SK-N-SH treated with all-trans-retinoic acid at 6 μM for 48 hours (cell line): ENCODE measurements at regions not wholly inside any gene's neighbourhood (a gene's known extent, or its start where the extent isn't known, plus 50 kb on each side); places are given as distances from the start of the nearest gene placed in this dataset.

Source experiments
- ATAC-seq: fragments of 200-7000 bp; cut with Tn5 transposase; 3 replicates; pipeline ENCODE4 v1.9.1; 2020; ENCODE audit warnings: mild to moderate bottlenecking, moderate library complexity
- ARNTL ChIP-seq: fragments of 450-650 bp; formaldehyde crosslinking; IDR thresholded peaks from 2 replicates; pipeline ENCODE4 v1.5.0; 2020; ENCODE audit warnings: low read depth, mild to moderate bottlenecking, moderate library complexity, borderline replicate concordance
- BACH2 ChIP-seq: fragments of 250-450 bp; sonication (Bioruptor Pico); IDR thresholded peaks from 2 replicates; pipeline ENCODE4 v1.9.0; 2021; ENCODE audit warnings: mild to moderate bottlenecking, borderline replicate concordance
- ESRRG ChIP-seq: fragments of 250-450 bp; sonication (Bioruptor Pico); IDR thresholded peaks from 2 replicates; pipeline ENCODE4 v1.6.1; 2021; ENCODE audit warnings: mild to moderate bottlenecking
- GLIS3 ChIP-seq: fragments of 250-450 bp; sonication (Bioruptor Pico); IDR thresholded peaks from 2 replicates; pipeline ENCODE4 v1.5.0; 2020; ENCODE audit warnings: mild to moderate bottlenecking, moderate library complexity
- ISL1 ChIP-seq: fragments of 250-450 bp; sonication (Bioruptor Pico); IDR thresholded peaks from 2 replicates; pipeline ENCODE4 v2.1.2; 2022; ENCODE audit warnings: mild to moderate bottlenecking, moderate library complexity
- OSR1 ChIP-seq: fragments of 250-450 bp; sonication (Bioruptor Pico); IDR thresholded peaks from 2 replicates; pipeline ENCODE4 v1.8.0; 2022; ENCODE audit warnings: moderate library complexity, mild to moderate bottlenecking, inconsistent platforms
- PPARA ChIP-seq: fragments of 250-450 bp; sonication (Bioruptor Pico); IDR thresholded peaks from 2 replicates; pipeline ENCODE4 v1.5.0; 2020; ENCODE audit warnings: mild to moderate bottlenecking, borderline replicate concordance
- RARB ChIP-seq: fragments of 250-450 bp; sonication (Bioruptor Pico); IDR thresholded peaks from 2 replicates; pipeline ENCODE4 v1.8.0; 2021; ENCODE audit warnings: mild to moderate bottlenecking, moderate library complexity
- TCF4 ChIP-seq: fragments of 250-450 bp; sonication (Bioruptor Pico); IDR thresholded peaks from 2 replicates; pipeline ENCODE4 v1.8.0; 2021; ENCODE audit warnings: mild to moderate bottlenecking, moderate library complexity, borderline replicate concordance
- TOX ChIP-seq: fragments of 250-450 bp; sonication (Bioruptor Pico); IDR thresholded peaks from 2 replicates; pipeline ENCODE4 v1.8.0; 2021; ENCODE audit warnings: mild to moderate bottlenecking, moderate library complexity, borderline replicate concordance
- ZC3H10 ChIP-seq: fragments of 250-450 bp; sonication (Bioruptor Pico); IDR thresholded peaks from 2 replicates; pipeline ENCODE4 v1.5.1; 2021; ENCODE audit warnings: mild to moderate bottlenecking, moderate library complexity
- ZFP3 ChIP-seq: fragments of 250-450 bp; sonication (Bioruptor Pico); IDR thresholded peaks from 2 replicates; pipeline ENCODE4 v1.5.0; 2020; ENCODE audit warnings: mild to moderate bottlenecking, moderate library complexity
- ZNF565 ChIP-seq: fragments of 450-650 bp; formaldehyde crosslinking; conservative IDR thresholded peaks from 2 replicates; pipeline ENCODE4 v1.5.0; 2020; ENCODE audit warnings: low read depth, mild to moderate bottlenecking, moderate library complexity
- ZNF70 ChIP-seq: fragments of 450-650 bp; formaldehyde crosslinking; IDR thresholded peaks from 2 replicates; pipeline ENCODE4 v1.5.0; 2020; ENCODE audit warnings: mild to moderate bottlenecking, moderate library complexity
- ZNF8 ChIP-seq: fragments of 450-650 bp; formaldehyde crosslinking; IDR thresholded peaks from 2 replicates; pipeline ENCODE4 v1.5.0; 2020; ENCODE audit warnings: mild to moderate bottlenecking, moderate library complexity
- TF ChIP-seq, protein P1 (sequence below): fragments of 250-450 bp; sonication (Bioruptor Pico); IDR thresholded peaks from 2 replicates; pipeline ENCODE4 v1.8.0; 2020; ENCODE audit warnings: mild to moderate bottlenecking, moderate library complexity, borderline replicate concordance
- TF ChIP-seq, protein P2 (sequence below): fragments of 250-450 bp; sonication (Bioruptor Pico); IDR thresholded peaks from 2 replicates; pipeline ENCODE4 v1.5.1; 2020; ENCODE audit warnings: low read depth, mild to moderate bottlenecking, moderate library complexity
- TF ChIP-seq, protein P3 (sequence below): fragments of 250-450 bp; sonication (Bioruptor Pico); IDR thresholded peaks from 2 replicates; pipeline ENCODE4 v1.8.0; 2021; ENCODE audit warnings: low read depth, mild to moderate bottlenecking, moderate library complexity, borderline replicate concordance
- TF ChIP-seq, protein P4 (sequence below): fragments of 250-450 bp; sonication (Bioruptor Pico); IDR thresholded peaks from 2 replicates; pipeline ENCODE4 v1.5.1; 2021; ENCODE audit warnings: mild to moderate bottlenecking, moderate library complexity
- TF ChIP-seq, protein P5 (sequence below): fragments of 250-450 bp; sonication (Bioruptor Pico); IDR thresholded peaks from 2 replicates; pipeline ENCODE4 v1.5.0; 2020; ENCODE audit warnings: mild to moderate bottlenecking, moderate library complexity

DNA sequence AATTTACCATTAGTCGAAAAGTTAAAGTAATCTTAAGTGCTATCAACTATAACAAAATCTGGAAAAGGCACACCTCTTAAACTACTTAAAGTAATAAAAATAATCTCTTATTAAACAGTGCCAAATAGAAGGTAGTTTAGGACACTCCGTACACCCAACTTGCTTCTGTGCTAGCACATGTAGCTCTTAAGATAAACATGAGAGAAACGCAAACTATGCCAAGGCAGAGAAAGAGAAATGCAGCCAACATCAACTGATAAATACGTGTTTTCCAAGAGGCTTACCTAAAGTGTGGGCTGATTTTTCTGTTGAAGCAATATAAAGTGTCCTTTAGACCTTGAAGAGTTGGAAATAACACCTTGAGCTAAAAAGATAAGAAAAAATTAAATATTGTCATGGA, 480.6 kb upstream of the DAB2 start:
- ATAC-seq: no peak
- TF ChIP-seq, protein P1, sequence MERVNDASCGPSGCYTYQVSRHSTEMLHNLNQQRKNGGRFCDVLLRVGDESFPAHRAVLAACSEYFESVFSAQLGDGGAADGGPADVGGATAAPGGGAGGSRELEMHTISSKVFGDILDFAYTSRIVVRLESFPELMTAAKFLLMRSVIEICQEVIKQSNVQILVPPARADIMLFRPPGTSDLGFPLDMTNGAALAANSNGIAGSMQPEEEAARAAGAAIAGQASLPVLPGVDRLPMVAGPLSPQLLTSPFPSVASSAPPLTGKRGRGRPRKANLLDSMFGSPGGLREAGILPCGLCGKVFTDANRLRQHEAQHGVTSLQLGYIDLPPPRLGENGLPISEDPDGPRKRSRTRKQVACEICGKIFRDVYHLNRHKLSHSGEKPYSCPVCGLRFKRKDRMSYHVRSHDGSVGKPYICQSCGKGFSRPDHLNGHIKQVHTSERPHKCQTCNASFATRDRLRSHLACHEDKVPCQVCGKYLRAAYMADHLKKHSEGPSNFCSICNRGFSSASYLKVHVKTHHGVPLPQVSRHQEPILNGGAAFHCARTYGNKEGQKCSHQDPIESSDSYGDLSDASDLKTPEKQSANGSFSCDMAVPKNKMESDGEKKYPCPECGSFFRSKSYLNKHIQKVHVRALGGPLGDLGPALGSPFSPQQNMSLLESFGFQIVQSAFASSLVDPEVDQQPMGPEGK (CRISPR knock-in tag): no peak
- TF ChIP-seq ZNF565 (no peak), PPARA (no peak), ZFP3 (CRISPR knock-in tag) (no peak), ESRRG (CRISPR knock-in tag) (no peak), OSR1 (CRISPR knock-in tag) (no peak), RARB (CRISPR knock-in tag) (no peak)
- TF ChIP-seq, protein P2, sequence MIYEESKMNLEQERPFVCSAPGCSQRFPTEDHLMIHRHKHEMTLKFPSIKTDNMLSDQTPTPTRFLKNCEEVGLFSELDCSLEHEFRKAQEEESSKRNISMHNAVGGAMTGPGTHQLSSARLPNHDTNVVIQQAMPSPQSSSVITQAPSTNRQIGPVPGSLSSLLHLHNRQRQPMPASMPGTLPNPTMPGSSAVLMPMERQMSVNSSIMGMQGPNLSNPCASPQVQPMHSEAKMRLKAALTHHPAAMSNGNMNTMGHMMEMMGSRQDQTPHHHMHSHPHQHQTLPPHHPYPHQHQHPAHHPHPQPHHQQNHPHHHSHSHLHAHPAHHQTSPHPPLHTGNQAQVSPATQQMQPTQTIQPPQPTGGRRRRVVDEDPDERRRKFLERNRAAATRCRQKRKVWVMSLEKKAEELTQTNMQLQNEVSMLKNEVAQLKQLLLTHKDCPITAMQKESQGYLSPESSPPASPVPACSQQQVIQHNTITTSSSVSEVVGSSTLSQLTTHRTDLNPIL (CRISPR knock-in tag): no peak
- TF ChIP-seq, protein P3, sequence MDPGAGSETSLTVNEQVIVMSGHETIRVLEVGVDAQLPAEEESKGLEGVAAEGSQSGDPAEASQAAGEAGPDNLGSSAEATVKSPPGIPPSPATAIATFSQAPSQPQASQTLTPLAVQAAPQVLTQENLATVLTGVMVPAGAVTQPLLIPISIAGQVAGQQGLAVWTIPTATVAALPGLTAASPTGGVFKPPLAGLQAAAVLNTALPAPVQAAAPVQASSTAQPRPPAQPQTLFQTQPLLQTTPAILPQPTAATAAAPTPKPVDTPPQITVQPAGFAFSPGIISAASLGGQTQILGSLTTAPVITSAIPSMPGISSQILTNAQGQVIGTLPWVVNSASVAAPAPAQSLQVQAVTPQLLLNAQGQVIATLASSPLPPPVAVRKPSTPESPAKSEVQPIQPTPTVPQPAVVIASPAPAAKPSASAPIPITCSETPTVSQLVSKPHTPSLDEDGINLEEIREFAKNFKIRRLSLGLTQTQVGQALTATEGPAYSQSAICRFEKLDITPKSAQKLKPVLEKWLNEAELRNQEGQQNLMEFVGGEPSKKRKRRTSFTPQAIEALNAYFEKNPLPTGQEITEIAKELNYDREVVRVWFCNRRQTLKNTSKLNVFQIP (CRISPR knock-in tag): no peak

DNA sequence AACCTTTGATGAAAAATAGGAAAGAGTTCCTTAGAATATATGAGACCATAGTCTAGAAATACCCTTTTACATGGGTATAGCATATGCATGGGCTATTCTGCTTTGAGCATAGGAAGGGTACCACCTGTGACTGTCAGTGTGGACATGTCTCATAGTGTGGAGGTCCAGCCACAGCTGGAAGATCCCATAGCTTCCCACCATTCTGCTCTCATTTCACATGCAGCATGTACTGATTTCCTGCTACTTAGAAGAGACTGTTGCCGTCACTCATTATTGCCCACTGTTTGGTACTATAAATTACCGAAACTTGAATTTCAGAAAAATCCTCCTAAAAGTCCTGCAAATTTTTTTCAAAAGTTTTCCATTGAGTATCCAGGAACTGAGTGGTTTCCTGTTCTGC, 477.8 kb upstream of the DAB2 start:
- no peak for ATAC-seq
- TF ChIP-seq ZNF565 (no peak), ZC3H10 (no peak), GLIS3 (CRISPR knock-in tag) (no peak)
- TF ChIP-seq, all 23 proteins: peak for 0

DNA sequence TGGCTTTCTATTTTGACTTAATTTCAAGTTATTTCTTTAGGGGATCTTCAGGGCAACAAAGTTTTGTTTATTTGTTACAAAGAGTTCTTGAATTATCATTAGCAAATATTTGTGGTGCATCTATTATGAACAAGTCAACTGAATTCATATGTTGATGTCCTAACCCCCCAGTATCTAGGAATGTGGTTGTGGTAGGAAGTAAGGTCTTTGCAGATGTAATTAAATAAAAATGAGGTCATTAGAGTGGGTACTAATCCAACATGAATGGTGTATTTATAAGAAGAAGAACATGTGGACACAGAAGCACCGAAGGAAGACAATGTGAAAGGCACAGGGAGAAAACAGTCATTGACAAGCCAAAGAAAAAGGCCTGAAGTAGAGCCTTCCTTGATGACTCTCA, 474.0 kb upstream of the DAB2 start:
- TF ChIP-seq TCF4 (CRISPR knock-in tag) (no peak), ARNTL (CRISPR knock-in tag) (no peak), PPARA (no peak), OSR1 (CRISPR knock-in tag) (no peak), ZC3H10 (no peak), ZNF565 (no peak), ISL1 (CRISPR knock-in tag) (no peak), GLIS3 (CRISPR knock-in tag) (no peak), ESRRG (CRISPR knock-in tag) (no peak), ZNF8 (CRISPR knock-in tag) (no peak), ZNF70 (CRISPR knock-in tag) (no peak), TOX (no peak), BACH2 (CRISPR knock-in tag) (no peak)
- TF ChIP-seq, protein P1 (CRISPR knock-in tag): no peak
- TF ChIP-seq, protein P4, sequence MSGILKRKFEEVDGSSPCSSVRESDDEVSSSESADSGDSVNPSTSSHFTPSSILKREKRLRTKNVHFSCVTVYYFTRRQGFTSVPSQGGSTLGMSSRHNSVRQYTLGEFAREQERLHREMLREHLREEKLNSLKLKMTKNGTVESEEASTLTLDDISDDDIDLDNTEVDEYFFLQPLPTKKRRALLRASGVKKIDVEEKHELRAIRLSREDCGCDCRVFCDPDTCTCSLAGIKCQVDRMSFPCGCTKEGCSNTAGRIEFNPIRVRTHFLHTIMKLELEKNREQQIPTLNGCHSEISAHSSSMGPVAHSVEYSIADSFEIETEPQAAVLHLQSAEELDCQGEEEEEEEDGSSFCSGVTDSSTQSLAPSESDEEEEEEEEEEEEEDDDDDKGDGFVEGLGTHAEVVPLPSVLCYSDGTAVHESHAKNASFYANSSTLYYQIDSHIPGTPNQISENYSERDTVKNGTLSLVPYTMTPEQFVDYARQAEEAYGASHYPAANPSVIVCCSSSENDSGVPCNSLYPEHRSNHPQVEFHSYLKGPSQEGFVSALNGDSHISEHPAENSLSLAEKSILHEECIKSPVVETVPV (CRISPR knock-in tag): no peak
- TF ChIP-seq, protein P3 (CRISPR knock-in tag): no peak
- TF ChIP-seq, all 23 proteins: peak for 0
- ATAC-seq: no peak

DNA sequence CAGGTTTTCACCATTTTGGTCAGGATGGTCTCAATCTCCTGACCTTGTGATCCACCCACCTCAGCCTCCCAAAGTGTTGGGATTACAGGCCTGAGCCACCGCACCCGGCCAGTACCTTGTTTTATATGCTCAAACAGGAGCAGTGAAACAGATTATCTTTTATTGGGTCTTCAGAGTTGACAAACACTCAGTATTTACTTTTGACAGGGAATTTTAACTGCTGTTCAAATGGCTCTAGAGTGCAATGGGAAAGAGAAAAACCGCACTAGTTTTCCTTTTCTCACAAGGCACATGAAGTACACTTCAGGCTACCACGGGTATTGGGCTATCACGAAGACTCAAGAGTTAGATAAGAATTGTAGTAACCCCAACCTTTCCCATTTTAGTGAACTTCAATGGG, 471.9 kb upstream of the DAB2 start:
- ATAC-seq: no peak
- TF ChIP-seq, protein P1 (CRISPR knock-in tag): no peak
- TF ChIP-seq ISL1 (CRISPR knock-in tag) (no peak), RARB (CRISPR knock-in tag) (no peak)
- TF ChIP-seq, protein P2 (CRISPR knock-in tag): no peak
- TF ChIP-seq, protein P5, sequence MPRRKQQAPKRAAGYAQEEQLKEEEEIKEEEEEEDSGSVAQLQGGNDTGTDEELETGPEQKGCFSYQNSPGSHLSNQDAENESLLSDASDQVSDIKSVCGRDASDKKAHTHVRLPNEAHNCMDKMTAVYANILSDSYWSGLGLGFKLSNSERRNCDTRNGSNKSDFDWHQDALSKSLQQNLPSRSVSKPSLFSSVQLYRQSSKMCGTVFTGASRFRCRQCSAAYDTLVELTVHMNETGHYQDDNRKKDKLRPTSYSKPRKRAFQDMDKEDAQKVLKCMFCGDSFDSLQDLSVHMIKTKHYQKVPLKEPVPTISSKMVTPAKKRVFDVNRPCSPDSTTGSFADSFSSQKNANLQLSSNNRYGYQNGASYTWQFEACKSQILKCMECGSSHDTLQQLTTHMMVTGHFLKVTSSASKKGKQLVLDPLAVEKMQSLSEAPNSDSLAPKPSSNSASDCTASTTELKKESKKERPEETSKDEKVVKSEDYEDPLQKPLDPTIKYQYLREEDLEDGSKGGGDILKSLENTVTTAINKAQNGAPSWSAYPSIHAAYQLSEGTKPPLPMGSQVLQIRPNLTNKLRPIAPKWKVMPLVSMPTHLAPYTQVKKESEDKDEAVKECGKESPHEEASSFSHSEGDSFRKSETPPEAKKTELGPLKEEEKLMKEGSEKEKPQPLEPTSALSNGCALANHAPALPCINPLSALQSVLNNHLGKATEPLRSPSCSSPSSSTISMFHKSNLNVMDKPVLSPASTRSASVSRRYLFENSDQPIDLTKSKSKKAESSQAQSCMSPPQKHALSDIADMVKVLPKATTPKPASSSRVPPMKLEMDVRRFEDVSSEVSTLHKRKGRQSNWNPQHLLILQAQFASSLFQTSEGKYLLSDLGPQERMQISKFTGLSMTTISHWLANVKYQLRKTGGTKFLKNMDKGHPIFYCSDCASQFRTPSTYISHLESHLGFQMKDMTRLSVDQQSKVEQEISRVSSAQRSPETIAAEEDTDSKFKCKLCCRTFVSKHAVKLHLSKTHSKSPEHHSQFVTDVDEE (CRISPR knock-in tag): no peak
